HepG2 (cell line): ENCODE measurements at regions not wholly inside any gene's neighbourhood (a gene's known extent, or its start where the extent isn't known, plus 50 kb on each side); places are given as distances from the start of the nearest gene placed in this dataset.
A peak's percentile ranks its signal among the peaks of the same experiment; 100 is the strongest.

ENCODE experiments used
- FOXA3 ChIP-seq: IDR thresholded peaks from 2 replicates; pipeline ENCODE4 v1.6.1; 2016; ENCODE audit warnings: missing genetic modification reagents, missing compliant biosample characterization
- FOXP1 ChIP-seq, 2 experiments: fragments of 450-650 bp in 1 of 2; IDR thresholded peaks; 2 replicates each; pipeline ENCODE4 v1.6.1; 2017 to 2018; ENCODE audit warnings: antibody characterized with exemption in 1 of 2
- ISL2 ChIP-seq: sonication (generic); formaldehyde crosslinking; IDR thresholded peaks from 2 replicates; pipeline ENCODE4 v1.5.0; 2020; ENCODE audit warnings: missing genetic modification reagents
- MAX ChIP-seq: IDR thresholded peaks from 2 replicates; pipeline ENCODE4 v1.6.1; 2012; ENCODE audit warnings: inconsistent platforms
- NBN ChIP-seq: fragments of 450-650 bp; conservative IDR thresholded peaks from 2 replicates; pipeline ENCODE4 v1.6.1; 2017
- NFRKB ChIP-seq: fragments of 450-650 bp; IDR thresholded peaks from 2 replicates; pipeline ENCODE4 v1.6.1; 2017
- RORA ChIP-seq: sonication (generic); formaldehyde crosslinking; IDR thresholded peaks from 2 replicates; pipeline ENCODE4 v1.5.0; 2020; ENCODE audit warnings: mild to moderate bottlenecking, missing genetic modification reagents, moderate library complexity
- TOE1 ChIP-seq: sonication (generic); formaldehyde crosslinking; IDR thresholded peaks from 2 replicates; pipeline ENCODE4 v1.4.0; 2020; ENCODE audit warnings: mild to moderate bottlenecking, missing genetic modification reagents
- ZBTB37 ChIP-seq: sonication (generic); formaldehyde crosslinking; IDR thresholded peaks from 2 replicates; pipeline ENCODE4 v1.4.0; 2020; ENCODE audit warnings: mild to moderate bottlenecking, missing genetic modification reagents
- ZBTB44 ChIP-seq: sonication (generic); formaldehyde crosslinking; IDR thresholded peaks from 2 replicates; pipeline ENCODE4 v1.4.0; 2020; ENCODE audit warnings: missing genetic modification reagents
- ZBTB7A ChIP-seq: sonication (generic); formaldehyde crosslinking; IDR thresholded peaks from 2 replicates; pipeline ENCODE4 v1.8.0; 2022; ENCODE audit warnings: mild to moderate bottlenecking, missing genetic modification reagents
- ZEB1 ChIP-seq: IDR thresholded peaks from 2 replicates; pipeline ENCODE4 v1.6.1; 2012; ENCODE audit warnings: mild to moderate bottlenecking, low read depth, inconsistent platforms; ENCODE audit not compliant: insufficient replicate concordance
- ZMAT3 ChIP-seq: sonication (generic); formaldehyde crosslinking; conservative IDR thresholded peaks from 2 replicates; pipeline ENCODE4 v1.7.0; 2021; ENCODE audit warnings: missing genetic modification reagents
- ZNF160 ChIP-seq: sonication (generic); formaldehyde crosslinking; IDR thresholded peaks from 2 replicates; pipeline ENCODE4 v1.8.0; 2022; ENCODE audit warnings: mild to moderate bottlenecking, inconsistent platforms, missing genetic modification reagents
- ZNF280D ChIP-seq: sonication (generic); formaldehyde crosslinking; IDR thresholded peaks from 2 replicates; pipeline ENCODE4 v1.5.1; 2020; ENCODE audit warnings: mild to moderate bottlenecking, missing genetic modification reagents
- ZNF564 ChIP-seq: sonication (generic); formaldehyde crosslinking; IDR thresholded peaks from 2 replicates; pipeline ENCODE4 v1.8.1; 2023; ENCODE audit warnings: mild to moderate bottlenecking, missing genetic modification reagents
- ZNF615 ChIP-seq: sonication (generic); formaldehyde crosslinking; IDR thresholded peaks from 2 replicates; pipeline ENCODE4 v1.5.0; 2020; ENCODE audit warnings: mild to moderate bottlenecking, missing genetic modification reagents, borderline replicate concordance

GRCh38 chr1:214126697-214127146 is 138.9 kb downstream of the PROX1 start (continued):
- TF ChIP-seq ZNF280D (CRISPR knock-in tag) (peak; percentile 88; the same call in 1 of the 2 replicates), FOXP1 (IDR thresholded peaks at IDR 0.05) (no peak), FOXP1 (CRISPR knock-in tag; IDR thresholded peaks at IDR 0.05) (peak; percentile 89), TOE1 (CRISPR knock-in tag) (0 out of 2 replicates have a peak, but pooled peaks have one; percentile 16), RORA (CRISPR knock-in tag) (peak; percentile 100), ISL2 (CRISPR knock-in tag) (peak; percentile 92), ZMAT3 (CRISPR knock-in tag) (peak; percentile 49; the same call in 1 of the 2 replicates), ZNF564 (CRISPR knock-in tag) (peak; percentile 69; the same call in 1 of the 2 replicates), ZNF615 (CRISPR knock-in tag) (no peak), FOXA3 (peak; percentile 90), NBN (no peak), ZNF160 (CRISPR knock-in tag) (peak; percentile 55; the same call in 1 of the 2 replicates), NFRKB (no peak), ZBTB37 (peak; percentile 85), ZEB1 (peak; percentile 92), ZBTB44 (CRISPR knock-in tag) (no peak), ZBTB7A (CRISPR knock-in tag) (peak; percentile 82; the same call in 1 of the 2 replicates), MAX (peak; percentile 66)
